Skin epidermis (tissue), 12 donors: ENCODE measurements at regions not wholly inside any gene's neighbourhood (a gene's known extent, or its start where the extent isn't known, plus 50 kb on each side); places are given as distances from the start of the nearest gene placed in this dataset.
A peak's percentile ranks its signal among the peaks of the same experiment; 100 is the strongest.

Source experiments
- H3K27ac ChIP-seq, 21 experiments: fragments of 200-600 bp; sonication (generic) in 11 of 21; one replicate each; pipeline ENCODE4 v1.5.0; 2020; ENCODE audit warnings: mild to moderate bottlenecking in 3 of 21, inconsistent platforms in 2 of 21, moderate library complexity in 2 of 21
- H3K4me3 ChIP-seq, 7 experiments: fragments of 200-600 bp; sonication (generic) in 2 of 7; one replicate each; pipeline ENCODE4 v1.5.0; 2020; ENCODE audit warnings: inconsistent platforms in 2 of 7, mild to moderate bottlenecking in 2 of 7, moderate library complexity in 1 of 7

DNA sequence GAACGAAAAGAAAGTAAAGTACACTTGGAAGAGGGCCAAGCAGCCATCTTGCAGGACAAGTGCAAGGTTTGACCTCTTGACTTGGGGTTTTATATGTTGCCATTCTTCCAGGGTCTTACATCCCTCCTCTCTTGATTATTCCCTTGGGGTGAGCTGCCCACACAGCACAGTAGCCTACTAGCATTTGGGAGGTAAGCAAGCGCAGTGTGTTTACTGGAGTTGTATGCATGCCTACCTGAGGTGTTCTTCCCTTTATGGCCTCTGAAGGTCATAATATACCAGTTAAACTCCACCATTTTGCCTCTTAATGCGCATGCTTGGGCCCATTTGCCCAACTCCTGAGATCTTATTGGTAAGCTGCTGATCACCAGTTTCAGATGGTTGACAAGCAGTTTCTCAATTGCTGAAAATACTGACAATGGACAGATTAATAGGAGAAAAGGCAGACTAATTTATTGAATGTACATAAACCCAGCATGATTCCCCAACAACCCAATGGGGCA, 173.8 kb upstream of the SLC30A5 start:
- H3K27ac ChIP-seq, result no peak overlapping the region
- no peak overlapping the region for H3K4me3 ChIP-seq

GRCh38 chr5:68920888-68921287, 172.9 kb upstream of the SLC30A5 start:
- no peak overlapping the region for H3K4me3 ChIP-seq
- H3K27ac ChIP-seq, result no peak overlapping the region

DNA sequence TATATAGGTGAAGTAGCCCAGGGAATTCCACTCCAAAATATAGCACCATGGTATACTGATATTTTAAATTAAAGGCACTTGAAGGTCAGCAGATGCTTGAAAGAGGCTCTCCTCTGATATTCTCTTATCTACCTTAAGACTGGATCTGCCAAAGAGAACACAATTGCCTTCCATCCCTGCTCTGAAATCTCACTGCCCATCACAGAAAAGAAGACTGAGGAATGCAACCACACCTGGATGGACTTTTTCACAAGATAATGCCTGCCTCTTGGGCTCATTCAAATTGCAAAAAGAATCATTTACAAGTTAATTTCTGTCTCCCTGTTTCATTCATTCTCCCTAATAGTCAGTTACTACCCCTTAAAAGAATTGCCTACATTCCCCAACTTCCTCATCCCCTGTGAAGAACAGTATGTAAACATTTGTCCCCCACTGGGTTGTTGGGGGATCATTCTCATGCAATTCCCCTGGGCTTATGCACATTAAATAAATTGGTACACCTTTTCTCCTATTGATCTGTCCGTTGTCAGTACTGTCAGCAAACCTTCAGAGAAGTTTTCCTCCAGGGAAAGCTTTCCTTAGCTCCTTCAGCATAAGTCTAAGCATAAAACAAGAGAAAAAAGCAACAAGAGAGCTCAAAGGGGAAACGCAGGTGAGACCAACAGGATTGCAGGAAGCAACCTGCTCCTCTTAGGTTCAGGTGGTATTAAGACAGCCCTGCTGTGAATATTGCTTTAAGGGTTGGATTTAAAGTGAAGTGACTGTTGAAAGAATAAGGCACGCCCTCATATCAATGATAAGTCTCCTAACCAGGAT, 171.4 kb upstream of the SLC30A5 start:
- Histone ChIP-seq H3K4me3 (no peak overlapping the region), H3K27ac (no peak overlapping the region)

GRCh38 chr5:68924481-68925145, 169.2 kb upstream of the SLC30A5 start:
- Histone ChIP-seq H3K4me3 (no peak overlapping the region), H3K27ac (peak overlapping the region in 1 of 21 experiments; percentile 9)

GRCh38 chr5:68928617-68929302, 165.1 kb upstream of the SLC30A5 start:
- H3K27ac ChIP-seq, result no peak overlapping the region
- H3K4me3 ChIP-seq, result no peak overlapping the region

DNA sequence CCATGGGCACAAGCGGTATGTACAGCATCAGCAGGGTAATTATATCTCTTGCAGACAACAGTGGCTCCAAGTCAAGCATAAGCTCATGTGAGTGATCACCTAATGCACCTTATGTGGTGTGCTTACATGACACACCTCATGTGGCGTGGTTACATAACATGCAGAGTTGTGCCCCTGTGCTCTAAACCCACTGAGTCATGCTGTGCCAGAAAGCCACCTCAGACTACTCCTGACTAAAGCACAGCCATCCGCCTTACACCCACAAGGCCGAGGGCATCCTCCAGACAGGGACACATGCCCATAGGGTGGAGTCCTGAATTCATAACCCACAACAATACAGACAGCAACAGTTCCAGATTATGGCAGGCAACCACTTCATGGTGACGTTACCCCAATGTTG, 163.7 kb upstream of the SLC30A5 start:
- Histone ChIP-seq H3K4me3 (no peak overlapping the region), H3K27ac (no peak overlapping the region)

- H3K4me3 ChIP-seq, result no peak overlapping the region
- H3K27ac ChIP-seq, result no peak overlapping the region
Observed at GRCh38 chr5:68932830-68933434, 160.9 kb upstream of the SLC30A5 start.

DNA sequence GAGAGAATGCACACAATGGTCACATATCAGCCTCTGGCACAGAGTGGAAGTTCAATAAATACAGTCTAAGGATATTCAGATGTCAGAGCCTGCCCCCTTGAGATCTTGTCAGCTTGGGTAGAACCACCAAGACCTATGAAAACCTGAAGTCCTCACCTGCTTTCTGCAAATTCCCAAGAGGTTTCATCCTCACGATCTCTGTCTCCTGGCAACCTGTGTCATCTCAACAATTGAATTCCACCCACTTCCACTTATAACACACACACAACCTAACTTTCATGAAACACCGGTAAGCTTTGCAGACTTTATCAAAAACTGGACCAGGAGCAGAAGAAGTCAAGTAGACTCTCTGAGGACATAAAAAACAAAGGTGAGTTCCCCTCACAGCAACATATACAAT, 151.6 kb upstream of the SLC30A5 start:
- Histone ChIP-seq H3K4me3 (no peak overlapping the region), H3K27ac (no peak overlapping the region)

- H3K4me3 ChIP-seq, result no peak overlapping the region
- H3K27ac ChIP-seq, result no peak overlapping the region
Observed at GRCh38 chr5:68946728-68947127, 147.1 kb upstream of the SLC30A5 start.

DNA sequence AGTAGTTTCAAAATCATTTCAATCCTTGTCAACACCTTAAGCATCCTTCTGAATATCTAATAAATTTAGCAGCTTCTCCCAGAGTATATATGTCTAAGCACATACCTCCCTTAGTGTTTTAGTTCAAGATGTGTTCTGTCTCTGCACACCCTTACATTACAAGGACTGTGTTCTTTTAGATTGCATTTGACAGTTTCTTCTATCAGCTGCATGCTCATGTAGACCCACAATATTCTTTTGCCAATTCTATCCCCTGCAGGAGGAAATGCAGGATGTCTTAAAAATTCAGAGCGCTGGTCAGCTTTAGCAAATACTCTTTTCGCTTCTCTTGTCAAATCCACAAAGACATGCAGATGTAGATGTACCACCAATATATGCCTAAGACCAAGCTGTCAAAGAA, 145.8 kb upstream of the SLC30A5 start:
- no peak overlapping the region for H3K27ac ChIP-seq
- no peak overlapping the region for H3K4me3 ChIP-seq

- no peak overlapping the region for H3K4me3 ChIP-seq
- no peak overlapping the region for H3K27ac ChIP-seq
Observed at GRCh38 chr5:68949256-68949655, 144.6 kb upstream of the SLC30A5 start.

GRCh38 chr5:68949711-68950110, 144.1 kb upstream of the SLC30A5 start:
- Histone ChIP-seq H3K27ac (peak overlapping the region in 1 of 21 experiments; percentile 32), H3K4me3 (no peak overlapping the region)

- H3K4me3 ChIP-seq, result no peak overlapping the region
- peak overlapping the region in 1 of 21 experiments; percentile 32 for H3K27ac ChIP-seq
Observed at GRCh38 chr5:68950125-68950524, 143.7 kb upstream of the SLC30A5 start.

- H3K27ac ChIP-seq, result no peak overlapping the region
- no peak overlapping the region for H3K4me3 ChIP-seq
Observed at GRCh38 chr5:68950930-68951329, 142.9 kb upstream of the SLC30A5 start.

DNA sequence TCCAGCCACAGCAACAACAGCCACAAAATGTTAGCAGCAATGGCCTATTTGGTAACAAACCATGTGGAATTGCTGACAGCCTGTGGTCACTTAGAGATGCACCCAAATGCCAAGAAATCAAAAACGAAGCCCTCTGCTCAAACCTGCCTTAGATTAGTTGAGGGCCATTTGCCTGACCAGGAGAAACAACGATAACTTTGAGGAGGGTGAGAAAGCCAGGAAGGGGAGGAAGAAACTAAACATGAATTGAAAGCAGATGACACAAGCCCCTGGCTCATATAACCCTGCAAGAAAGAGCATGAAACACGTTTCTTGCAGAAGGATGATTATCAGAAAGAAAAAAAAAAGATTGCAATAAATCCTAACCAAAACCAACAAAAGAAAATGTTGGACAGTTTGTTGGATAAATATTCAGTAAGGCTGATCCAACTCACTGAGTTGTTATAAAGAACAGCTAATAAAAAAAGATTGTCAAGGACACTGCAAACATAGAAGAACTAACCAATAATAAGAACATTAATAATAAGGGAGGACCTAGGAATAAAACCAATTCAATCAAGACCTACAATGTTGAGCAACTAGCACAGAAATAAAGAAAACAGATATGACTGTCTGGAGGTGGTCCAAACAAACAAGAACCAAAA, 140.5 kb upstream of the SLC30A5 start:
- H3K4me3 ChIP-seq, result no peak overlapping the region
- H3K27ac ChIP-seq, result peak overlapping the region in 1 of 21 experiments; percentile 47

GRCh38 chr5:68953875-68954617, 139.8 kb upstream of the SLC30A5 start:
- H3K27ac ChIP-seq, result peak overlapping the region in 2 of 21 experiments; percentile 12 to 18
- H3K4me3 ChIP-seq, result no peak overlapping the region

DNA sequence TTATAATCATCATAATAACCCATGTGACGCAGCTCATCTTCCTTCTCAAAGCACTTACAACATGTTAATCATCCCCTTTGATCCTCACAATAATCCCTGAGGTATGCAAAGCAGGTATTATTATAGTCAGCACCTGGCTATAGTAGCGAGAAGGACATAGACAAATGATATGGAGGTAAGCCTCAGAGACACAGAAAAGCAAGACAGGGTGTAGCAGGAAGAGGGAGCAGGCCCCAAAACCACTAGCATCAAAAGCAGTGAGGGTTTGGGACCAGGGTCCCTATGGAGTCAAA, 139.2 kb upstream of the SLC30A5 start:
- H3K27ac ChIP-seq, result peak overlapping the region in 1 of 21 experiments; percentile 18
- no peak overlapping the region for H3K4me3 ChIP-seq

GRCh38 chr5:68957591-68957990, 136.2 kb upstream of the SLC30A5 start:
- no peak overlapping the region for H3K27ac ChIP-seq

DNA sequence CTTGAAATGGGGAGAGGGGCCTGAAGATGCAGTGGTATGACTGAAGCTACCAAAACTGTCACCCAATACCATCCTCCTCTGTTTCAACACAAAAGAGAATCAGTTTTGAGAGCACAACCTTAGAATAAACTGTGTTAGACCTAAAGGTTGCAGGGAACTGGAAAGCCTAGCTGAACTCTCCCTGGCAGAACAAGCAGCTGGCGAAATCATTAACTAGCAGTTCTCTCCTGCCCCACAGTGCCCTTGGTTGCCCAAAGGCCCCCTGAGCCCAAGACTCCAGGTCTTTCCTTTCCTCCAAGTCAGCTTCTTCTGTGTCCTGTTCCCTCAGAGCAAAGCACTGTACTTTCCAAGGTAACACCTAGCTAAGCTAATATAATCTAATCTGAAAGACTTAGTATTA, 135.4 kb upstream of the SLC30A5 start:
- Histone ChIP-seq H3K4me3 (no peak overlapping the region), H3K27ac (no peak overlapping the region)

More at GRCh38 chr5:68957591-68957990, 136.2 kb upstream of the SLC30A5 start:
- no peak overlapping the region for H3K4me3 ChIP-seq
